HG03469 (cell line): ENCODE measurements at regions not wholly inside any gene's neighbourhood (a gene's known extent, or its start where the extent isn't known, plus 50 kb on each side); places are given as distances from the start of the nearest gene placed in this dataset.

Experiments
- ATAC-seq: cut with Tn5 transposase; IDR thresholded peaks from one replicate; pipeline ENCODE4 v1.9.1; 2021; ENCODE audit warnings: mild to moderate bottlenecking, moderate library complexity, moderate number of reproducible peaks; ENCODE audit not compliant: unreplicated experiment

DNA sequence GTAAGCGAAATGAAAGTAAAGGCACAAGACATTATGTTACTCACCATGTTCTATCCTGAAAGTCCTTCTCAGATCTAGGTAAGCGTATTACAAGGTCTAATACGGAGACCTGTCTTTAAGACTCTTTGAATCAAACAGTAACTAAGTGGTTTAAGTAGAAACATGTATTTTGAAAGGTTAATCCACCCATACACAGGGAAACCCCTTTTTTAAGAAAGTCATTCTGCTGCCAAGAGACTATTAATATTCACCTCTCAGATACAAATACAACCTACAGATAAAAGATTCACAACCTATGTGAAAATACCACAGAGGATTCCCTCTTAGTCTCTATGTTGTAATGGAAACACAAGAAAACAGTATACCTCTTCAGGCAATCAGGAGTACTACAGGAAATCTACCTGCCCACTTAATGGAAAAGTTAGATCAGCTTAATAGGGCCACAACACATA is 63.2 kb upstream of the TNIP3 start:
- peak; percentile 71 for ATAC-seq

DNA sequence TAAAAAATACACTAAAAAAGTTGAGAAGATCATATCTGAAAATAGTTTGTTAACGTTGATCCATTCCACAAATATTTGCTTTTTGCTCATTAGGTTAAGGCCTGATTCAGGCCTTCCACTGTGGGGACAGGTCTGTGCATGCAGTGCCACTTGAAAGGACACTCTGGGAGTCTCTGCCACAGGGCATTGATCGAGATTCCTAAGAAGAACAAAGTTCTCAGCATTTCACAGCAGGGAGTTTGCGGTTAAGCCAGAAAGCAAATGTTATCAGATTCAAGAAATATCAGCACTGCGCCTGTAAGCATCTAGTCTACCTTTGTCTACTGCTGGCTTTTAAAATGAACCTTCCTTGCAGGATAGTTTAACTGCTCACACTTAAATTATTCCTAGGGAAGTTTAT is 62.2 kb upstream of the TNIP3 start:
- ATAC-seq = no peak

DNA sequence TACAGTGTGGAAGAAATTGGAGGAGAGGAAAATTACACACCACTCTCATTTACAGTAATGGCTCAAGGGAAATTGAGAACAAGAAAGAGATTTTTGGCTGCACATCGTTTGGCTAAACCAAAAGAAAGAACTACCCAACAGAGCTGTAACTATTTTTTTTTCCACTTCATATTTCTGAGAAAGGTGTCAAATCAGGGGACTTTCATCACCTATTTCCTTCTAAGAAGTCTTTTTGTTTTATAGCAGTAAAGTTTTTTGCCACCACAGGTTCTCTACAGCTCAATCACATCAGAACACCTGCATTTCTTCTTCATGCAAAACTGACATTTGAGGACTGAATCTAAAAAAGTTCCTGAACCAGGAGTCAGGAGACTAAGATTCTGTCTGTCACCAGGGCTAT is 57.5 kb upstream of the TNIP3 start:
- ATAC-seq = no peak

DNA sequence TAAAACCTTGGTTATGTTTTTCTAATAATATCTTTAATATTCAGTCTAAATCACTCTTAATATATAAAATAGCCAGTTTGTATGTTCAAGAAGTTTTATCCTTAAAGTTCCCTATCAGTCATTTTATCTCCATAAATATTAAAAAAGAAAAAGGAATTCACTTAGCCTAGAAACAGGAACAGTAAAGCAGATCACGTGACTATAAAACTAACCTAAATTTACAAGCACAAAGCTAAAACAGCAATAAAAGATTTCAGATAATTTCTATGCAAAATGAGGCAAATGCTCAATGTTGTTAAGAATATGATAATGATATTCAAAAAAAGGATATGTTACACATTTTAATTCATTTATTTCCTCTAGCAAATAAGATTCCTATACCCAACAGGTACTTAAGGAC is 57.1 kb upstream of the TNIP3 start:
- ATAC-seq = no peak

DNA sequence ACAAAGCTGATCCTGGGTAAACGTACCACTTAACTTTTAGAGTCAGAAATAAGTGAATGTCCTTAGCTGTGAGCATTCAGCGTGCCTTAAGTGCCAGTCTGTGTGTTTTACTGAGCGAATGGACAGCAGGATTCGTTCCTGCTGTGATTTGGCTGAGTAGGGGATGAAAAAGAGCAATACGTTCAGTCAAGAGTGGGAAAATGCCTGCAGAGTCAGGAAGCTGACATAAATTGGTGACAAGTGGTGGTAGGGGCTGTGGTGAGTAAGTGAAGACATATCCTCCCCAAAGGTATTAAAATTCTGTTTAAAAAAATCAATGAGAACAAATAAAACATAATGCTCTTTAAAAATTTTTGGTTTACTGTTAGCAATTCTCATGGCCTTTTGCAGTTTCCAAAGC is 56.6 kb upstream of the TNIP3 start:
- ATAC-seq = no peak

DNA sequence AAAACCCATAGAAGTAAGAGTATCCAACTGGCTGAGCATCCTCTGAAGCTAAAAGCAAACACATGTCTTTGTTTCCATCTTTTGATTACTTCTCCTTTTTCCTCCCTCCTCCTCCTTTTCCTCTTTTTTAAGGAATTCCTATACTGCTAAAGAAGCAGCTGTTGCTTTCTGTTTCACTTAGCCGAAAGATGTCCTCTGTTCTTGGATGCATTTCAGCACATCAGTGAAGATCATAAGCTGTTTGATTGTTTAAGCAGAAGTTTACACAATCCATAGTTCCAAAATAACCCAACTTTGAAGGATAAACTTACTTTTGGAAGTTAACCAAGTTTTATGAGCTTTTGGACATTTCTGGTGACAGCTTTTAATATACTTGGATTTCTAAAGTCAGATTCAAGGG is 55.1 kb upstream of the TNIP3 start:
- no peak for ATAC-seq

DNA sequence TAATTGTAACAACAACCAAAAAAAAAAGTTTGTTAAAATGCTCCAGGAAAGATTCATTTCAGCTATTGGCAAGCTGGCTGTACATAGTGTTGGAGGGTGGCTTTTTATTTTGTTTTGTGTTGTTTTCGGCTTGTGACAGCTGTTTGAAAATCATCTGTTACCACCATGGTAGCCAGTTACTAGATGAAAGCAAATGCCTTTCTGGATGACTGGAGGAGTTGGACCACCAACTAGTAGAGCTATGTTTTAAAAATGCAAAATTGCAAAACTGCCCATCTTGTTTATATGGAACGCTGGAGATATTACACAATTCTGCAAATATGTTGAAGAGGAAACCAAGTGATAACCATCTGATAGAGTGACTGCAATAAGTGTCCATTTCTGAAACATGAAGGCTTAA is 53.2 kb upstream of the TNIP3 start:
- no peak for ATAC-seq

DNA sequence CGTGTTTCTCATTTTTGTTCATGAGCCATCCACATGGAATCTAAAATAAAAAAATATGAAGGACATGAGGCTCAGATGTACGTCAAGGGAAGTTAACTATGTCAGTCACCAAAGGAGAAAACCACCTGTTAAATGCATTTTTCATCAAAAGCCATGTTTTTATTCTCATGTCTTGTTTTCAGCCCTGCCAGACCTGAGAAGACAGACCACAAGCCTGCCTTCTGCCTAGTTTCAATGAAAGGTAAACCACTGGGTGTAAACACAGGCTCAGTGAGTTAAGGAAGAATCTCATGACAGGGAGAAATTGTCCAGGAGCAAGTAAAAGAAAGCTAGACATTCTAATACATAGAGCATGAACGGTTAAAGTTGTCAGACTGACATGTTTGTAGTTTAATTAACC is 52.3 kb upstream of the TNIP3 start:
- ATAC-seq = no peak

DNA sequence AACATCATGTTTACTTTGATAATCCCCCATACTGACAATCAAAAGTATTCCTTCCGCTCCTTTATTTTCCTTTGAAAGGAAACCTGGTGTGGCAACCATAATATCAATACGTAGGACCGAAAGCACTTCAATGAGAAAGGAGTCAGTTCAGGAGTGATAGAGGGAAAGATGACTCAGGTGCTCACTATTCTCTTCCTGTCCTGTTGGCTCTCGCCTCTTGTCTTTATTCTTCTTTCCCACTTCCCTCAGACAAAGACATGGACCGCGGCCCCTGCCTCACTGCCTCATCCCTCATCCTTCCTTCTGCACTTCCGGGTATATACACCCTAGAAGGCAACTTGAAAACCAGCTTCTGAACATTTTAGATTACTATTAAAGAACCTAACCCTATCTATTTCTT is 49.8 kb upstream of the TNIP3 start:
- ATAC-seq = no peak
